Keratinocyte (primary cell): ENCODE measurements at regions not wholly inside any gene's neighbourhood (a gene's known extent, or its start where the extent isn't known, plus 50 kb on each side); places are given as distances from the start of the nearest gene placed in this dataset.

Experiments used
- CTCF ChIP-seq, 3 experiments: IDR thresholded peaks in 1 of 3; conservative IDR thresholded peaks in 1 of 3; optimal IDR thresholded peaks in 1 of 3; 2 replicates in 2 of 3; 3 replicates in 1 of 3; pipeline versions ENCODE3 to v1.5.1; 2011; ENCODE audit warnings: low read length in 3 of 3, mild to moderate bottlenecking in 3 of 3, moderate library complexity in 2 of 3, control low read depth in 1 of 3, inconsistent platforms in 1 of 3; ENCODE audit not compliant: insufficient read depth in 2 of 3; ENCODE audit errors: extremely low read depth in 1 of 3
- EZH2 ChIP-seq: IDR thresholded peaks from one replicate; pipeline ENCODE4 v1.6.1; 2012; ENCODE audit warnings: inconsistent platforms, mild to moderate bottlenecking, low read length, moderate library complexity

- TF ChIP-seq CTCF (optimal IDR thresholded peaks at IDR 0.05 in 1 of 3, IDR thresholded peaks at IDR 0.05 in 1 of 3, conservative IDR thresholded peaks at IDR 0.05 in 1 of 3; ENCODE audit: extremely low read depth in 1 of 3, insufficient read depth in 2 of 3, low read length in 3 of 3) (no peak), EZH2 (no peak)
Observed at GRCh38 chr3:124044956-124045355, 53.0 kb upstream of the ROPN1 start.
